ENCODE measurements at regions not wholly inside any gene's neighbourhood (a gene's known extent, or its start where the extent isn't known, plus 50 kb on each side); places are given as distances from the start of the nearest gene placed in this dataset.

GRCh38 chr10:36591436-36591835, 534.0 kb upstream of the ANKRD30A start:
- Histone ChIP-seq H3K36me3 (no peaks in the 10 kb centered on the region), H3K27me3 (no peaks in the 10 kb centered on the region), H3K4me1 (no peaks in the 10 kb centered on the region), H3K27ac (no peak overlapping the region), H3K4me3 (no peak overlapping the region), H3K9me3 (no peaks in the 10 kb centered on the region)
- ATAC-seq, result no peak
- no peak for FAIRE-seq
- intact Hi-C loops (cut with DNase I), result no loop called here
- 57 to 71% methylated on average over 2 of the region's 2 CpGs for WGBS, 2 donors
- TF ChIP-seq CTCF (IDR thresholded peaks at IDR 0.05), result no peak
- no peak for DNase-seq

GRCh38 chr10:36583690-36584089, 541.7 kb upstream of the ANKRD30A start:
- DNase-seq (no peak), FAIRE-seq (no peak), ATAC-seq (no peak)
- Histone ChIP-seq H3K9me3 (no peaks in the 10 kb centered on the region), H3K36me3 (no peaks in the 10 kb centered on the region), H3K4me3 (no peak overlapping the region), H3K27me3 (no peaks in the 10 kb centered on the region), H3K27ac (no peak overlapping the region), H3K4me1 (no peaks in the 10 kb centered on the region)
- intact Hi-C loops (cut with DNase I), result no loop called here
- no peak for TF ChIP-seq CTCF (IDR thresholded peaks at IDR 0.05)

GRCh38 chr10:36581237-36581636, 544.2 kb upstream of the ANKRD30A start:
- DNase-seq (no peak), FAIRE-seq (no peak), ATAC-seq (no peak)
- intact Hi-C loops (cut with DNase I), result no loop called here
- no peak for TF ChIP-seq CTCF (IDR thresholded peaks at IDR 0.05)
- Histone ChIP-seq H3K27me3 (no peaks in the 10 kb centered on the region), H3K4me3 (no peak overlapping the region), H3K27ac (no peak overlapping the region), H3K9me3 (no peaks in the 10 kb centered on the region), H3K4me1 (no peaks in the 10 kb centered on the region), H3K36me3 (no peaks in the 10 kb centered on the region)
- 66 to 73% methylated on average over 2 of the region's 2 CpGs for WGBS, 2 donors

- no peak for DNase-seq
- intact Hi-C loops (cut with DNase I), result no loop called here
- Histone ChIP-seq H3K4me3 (no peak overlapping the region), H3K9me3 (no peaks in the 10 kb centered on the region), H3K4me1 (no peaks in the 10 kb centered on the region), H3K27ac (no peak overlapping the region), H3K36me3 (no peaks in the 10 kb centered on the region), H3K27me3 (no peaks in the 10 kb centered on the region)
- 70 to 84% methylated on average over 5 of the region's 5 CpGs for WGBS, 2 donors
- TF ChIP-seq CTCF (IDR thresholded peaks at IDR 0.05), result no peak
- FAIRE-seq, result no peak
- ATAC-seq, result no peak
Observed at GRCh38 chr10:36578306-36578705, 547.1 kb upstream of the ANKRD30A start.

GRCh38 chr10:36577126-36577525, 548.3 kb upstream of the ANKRD30A start:
- no peaks in the 10 kb centered on the region for H3K4me1 ChIP-seq
- no peak for TF ChIP-seq CTCF (IDR thresholded peaks at IDR 0.05)
- intact Hi-C loops (cut with DNase I), result no loop called here
- WGBS, 2 donors, result 51 to 52% methylated on average over 1 of the region's 1 CpG
- no peaks in the 10 kb centered on the region for H3K36me3 ChIP-seq
- FAIRE-seq (no peak), ATAC-seq (no peak), DNase-seq (no peak)
- H3K27ac ChIP-seq, result no peak overlapping the region
- peaks cover 0 to 4% (median 0%) of the 10 kb centered on the region in 4 donors for H3K27me3 ChIP-seq
- no peaks in the 10 kb centered on the region for H3K9me3 ChIP-seq
- no peak overlapping the region for H3K4me3 ChIP-seq
